ENCODE measurements at regions not wholly inside any gene's neighbourhood (a gene's known extent, or its start where the extent isn't known, plus 50 kb on each side); places are given as distances from the start of the nearest gene placed in this dataset.

- Histone ChIP-seq H3K9ac (ENCODE audit: low read depth in 1 of 2, low read length in 2 of 2) (no peak overlapping the region), H3K4me3 (ENCODE audit: low read depth in 1 of 3, low read length in 3 of 3) (no peak overlapping the region), H3K27me3 (ENCODE audit: control insufficient read depth in 4 of 4, insufficient read depth in 4 of 4, low read length in 3 of 4) (peaks cover 0 to 6% (median 2%) of the 10 kb centered on the region in 4 donors), H3K4me1 (ENCODE audit: control insufficient read depth in 4 of 4, insufficient read depth in 4 of 4, low read length in 3 of 4) (no peaks in the 10 kb centered on the region), H3K9me3 (ENCODE audit: control insufficient read depth in 4 of 4, low read length in 3 of 4) (no peaks in the 10 kb centered on the region), H3K36me3 (ENCODE audit: control insufficient read depth in 4 of 4, insufficient read depth in 3 of 4, low read depth in 1 of 4, low read length in 3 of 4) (no peaks in the 10 kb centered on the region), H3K27ac (ENCODE audit: low read depth in 1 of 2, low read length in 2 of 2) (no peak overlapping the region)
- TF ChIP-seq FOXA1 (IDR thresholded peaks at IDR 0.05) (no peak), TAF1 (conservative IDR thresholded peaks at IDR 0.05) (no peak), RXRA (IDR thresholded peaks at IDR 0.05) (no peak), JUND (IDR thresholded peaks at IDR 0.05) (no peak), REST (IDR thresholded peaks at IDR 0.05) (no peak), SP1 (IDR thresholded peaks at IDR 0.05) (no peak), RAD21 (IDR thresholded peaks at IDR 0.05) (no peak), HNF4A (conservative IDR thresholded peaks at IDR 0.05) (no peak), EGR1 (IDR thresholded peaks at IDR 0.05; ENCODE audit: low read depth in 2 of 2) (no peak), YY1 (IDR thresholded peaks at IDR 0.05) (no peak), MAX (IDR thresholded peaks at IDR 0.05) (no peak), NR2F2 (IDR thresholded peaks at IDR 0.05) (no peak)
- WGBS: 72% methylated on average over 3 of the region's 3 CpGs
- no peak for DNase-seq (ENCODE audit: low spot score)
Observed at GRCh38 chr3:132245552-132246142, 71.6 kb upstream of the ACP3 start.

GRCh38 chr3:132246212-132246611 is 71.0 kb upstream of the ACP3 start:
- H3K27me3 ChIP-seq (ENCODE audit: control insufficient read depth in 4 of 4, insufficient read depth in 4 of 4, low read length in 3 of 4): peaks cover 0 to 6% (median 2%) of the 10 kb centered on the region in 4 donors
- no peak for DNase-seq (ENCODE audit: low spot score)
- WGBS: 71% methylated on average over 3 of the region's 3 CpGs

More at GRCh38 chr3:132246212-132246611, 71.0 kb upstream of the ACP3 start:
- no peak overlapping the region for H3K27ac ChIP-seq (ENCODE audit: low read depth in 1 of 2, low read length in 2 of 2)
- TF ChIP-seq MAX (IDR thresholded peaks at IDR 0.05) (no peak), CTCF (IDR thresholded peaks at IDR 0.05; ENCODE audit: low read depth, low read length, missing input control) (no peak), FOXA1 (IDR thresholded peaks at IDR 0.05) (no peak), HNF4A (conservative IDR thresholded peaks at IDR 0.05) (no peak), YY1 (IDR thresholded peaks at IDR 0.05) (no peak), ATF3 (IDR thresholded peaks at IDR 0.05) (no peak)
- H3K4me3 ChIP-seq (ENCODE audit: low read depth in 1 of 3, low read length in 3 of 3): no peak overlapping the region
- no peak overlapping the region for H3K9ac ChIP-seq (ENCODE audit: low read depth in 1 of 2, low read length in 2 of 2)
- no peaks in the 10 kb centered on the region for H3K4me1 ChIP-seq (ENCODE audit: control insufficient read depth in 4 of 4, insufficient read depth in 4 of 4, low read length in 3 of 4)
- no peaks in the 10 kb centered on the region for H3K9me3 ChIP-seq (ENCODE audit: control insufficient read depth in 4 of 4, low read length in 3 of 4)
- H3K36me3 ChIP-seq (ENCODE audit: control insufficient read depth in 4 of 4, insufficient read depth in 3 of 4, low read depth in 1 of 4, low read length in 3 of 4): no peaks in the 10 kb centered on the region

All from liver (tissue), 8 donors.